Renal cortical epithelial cell (primary cell): ENCODE measurements at regions not wholly inside any gene's neighbourhood (a gene's known extent, or its start where the extent isn't known, plus 50 kb on each side); places are given as distances from the start of the nearest gene placed in this dataset.
A peak's percentile ranks its signal among the peaks of the same experiment; 100 is the strongest.
"Not testable (repeated sequence)": the region's sequence is repeated elsewhere in the genome, so short reads cannot be mapped to it uniquely, and the experiment has no call there.

Experiments
- DNase-seq: peaks from one replicate; pipeline ENCODE4 v3.0.0-alpha.2; 2011; ENCODE audit warnings: low read depth

DNA sequence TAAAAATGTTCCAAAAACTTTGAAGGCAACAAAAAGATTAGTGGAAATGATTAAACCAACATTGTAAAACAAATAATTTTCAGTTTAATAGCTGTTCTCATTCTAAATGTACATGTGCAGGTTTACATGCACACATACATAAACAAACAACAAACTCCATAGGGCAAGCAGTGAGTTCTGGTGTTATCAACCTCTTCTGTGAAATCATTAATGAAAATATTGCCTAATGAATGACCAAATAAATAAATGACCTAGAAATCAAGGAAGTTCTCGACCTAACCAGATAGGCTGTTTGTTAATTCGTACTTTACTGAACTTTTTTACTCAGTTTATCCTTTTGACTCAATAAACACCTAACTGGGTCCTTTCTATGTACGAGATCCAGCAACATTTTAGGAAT, 165.5 kb upstream of the RORB start:
- no peak for DNase-seq

DNA sequence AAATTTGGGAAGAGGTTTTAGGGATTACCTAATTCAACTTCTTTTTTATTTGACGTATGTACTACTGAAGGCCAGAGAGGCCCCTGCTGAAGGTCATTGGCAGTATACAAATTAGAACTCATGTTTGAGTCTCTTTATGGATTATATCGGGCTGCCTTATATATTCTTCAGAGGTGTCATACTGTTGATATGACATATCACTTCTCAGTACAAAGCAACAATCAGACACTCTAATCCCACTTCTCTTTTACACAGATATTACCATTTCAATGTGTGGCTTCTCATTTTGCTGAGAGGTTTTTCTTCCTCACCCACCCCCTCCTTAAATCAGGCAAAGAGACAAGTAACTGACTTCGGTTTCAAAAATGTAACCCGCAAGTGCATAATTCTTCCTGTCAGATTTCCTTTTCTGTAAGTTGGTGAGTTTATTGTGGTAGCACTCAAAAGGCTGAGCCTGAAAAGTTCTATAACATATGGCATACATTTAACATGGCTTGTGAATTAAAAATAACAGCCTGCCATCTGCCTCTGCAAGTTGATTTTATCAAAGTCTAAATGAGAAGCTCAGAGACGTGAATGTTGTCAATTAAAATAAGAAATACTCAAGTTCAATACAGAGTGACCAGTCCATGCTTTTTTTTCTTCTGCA, 163.6 kb upstream of the RORB start:
- no peak for DNase-seq

DNA sequence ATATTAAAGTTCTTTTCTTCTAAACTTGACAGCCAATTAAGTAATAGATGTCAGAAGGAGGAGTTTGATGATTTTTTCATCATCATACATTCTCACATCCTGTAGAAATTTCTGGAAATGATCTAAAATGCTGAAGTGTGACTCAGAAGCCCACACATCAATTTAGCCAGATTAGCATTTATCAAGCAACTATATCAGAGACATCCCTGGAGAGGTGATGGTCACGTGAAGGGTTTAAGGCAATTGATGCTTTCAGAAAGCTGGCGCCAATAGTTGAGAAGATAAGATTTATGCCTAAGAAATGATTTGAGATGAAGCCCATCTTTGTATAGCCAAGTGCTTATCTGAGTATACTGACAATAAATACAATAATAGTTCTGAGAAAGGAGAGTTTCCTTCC, 162.9 kb upstream of the RORB start:
- no peak for DNase-seq

DNA sequence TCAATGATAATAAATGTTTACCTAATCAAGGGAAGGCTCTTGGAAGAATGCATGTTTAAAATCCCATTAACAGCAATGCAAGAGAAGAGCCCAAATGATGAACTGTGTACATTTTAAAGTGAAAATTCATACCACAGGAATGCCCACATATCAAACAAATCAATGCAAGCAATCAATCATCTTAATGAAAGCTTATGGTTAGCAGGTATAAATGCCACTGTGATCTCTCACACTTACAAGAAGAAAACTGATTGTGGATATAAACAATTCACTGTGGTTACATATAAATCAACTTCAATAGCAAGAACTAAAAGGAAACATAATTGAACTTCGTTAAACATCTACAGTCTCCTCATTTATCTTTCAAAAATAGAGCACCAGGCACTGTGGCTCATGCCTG, 161.0 kb upstream of the RORB start:
- peak; percentile 1 for DNase-seq

DNA sequence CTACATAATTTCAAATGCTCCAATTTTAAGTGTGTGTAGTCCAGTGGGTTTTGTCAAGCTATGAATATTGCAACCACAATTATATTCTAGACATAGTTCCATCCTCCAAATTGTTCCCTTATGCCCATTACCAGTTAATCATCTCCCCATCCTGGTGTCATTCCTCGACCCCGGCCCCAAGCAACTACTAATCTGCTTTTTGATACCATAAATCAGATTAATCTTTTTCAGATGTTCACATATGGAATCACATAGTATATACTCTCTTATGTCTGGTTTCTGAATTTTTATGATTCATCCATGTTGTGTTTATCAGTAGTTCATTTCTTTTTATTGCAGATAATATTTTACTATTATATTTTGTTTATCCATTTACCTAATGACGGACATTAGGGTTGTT, 148.4 kb upstream of the RORB start:
- DNase-seq: no peak

DNA sequence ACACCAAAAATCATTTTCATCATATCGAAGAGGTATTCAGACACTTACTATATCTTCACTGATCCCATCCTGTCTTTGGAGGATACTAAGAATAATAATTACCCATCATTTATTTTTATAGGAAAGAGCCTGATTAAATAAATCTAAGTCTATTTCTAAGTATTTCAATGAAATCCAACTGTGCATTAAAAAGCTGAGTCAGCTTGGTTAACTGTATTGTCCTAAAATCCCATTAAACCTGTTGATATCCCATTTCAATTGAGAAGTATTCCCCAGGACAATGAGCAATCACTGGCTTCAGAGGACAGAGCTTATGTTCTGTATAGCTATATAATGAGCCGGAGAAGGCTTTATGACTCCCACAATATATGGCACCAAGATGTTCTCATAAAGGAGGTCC, 142.0 kb upstream of the RORB start:
- DNase-seq: no peak

DNA sequence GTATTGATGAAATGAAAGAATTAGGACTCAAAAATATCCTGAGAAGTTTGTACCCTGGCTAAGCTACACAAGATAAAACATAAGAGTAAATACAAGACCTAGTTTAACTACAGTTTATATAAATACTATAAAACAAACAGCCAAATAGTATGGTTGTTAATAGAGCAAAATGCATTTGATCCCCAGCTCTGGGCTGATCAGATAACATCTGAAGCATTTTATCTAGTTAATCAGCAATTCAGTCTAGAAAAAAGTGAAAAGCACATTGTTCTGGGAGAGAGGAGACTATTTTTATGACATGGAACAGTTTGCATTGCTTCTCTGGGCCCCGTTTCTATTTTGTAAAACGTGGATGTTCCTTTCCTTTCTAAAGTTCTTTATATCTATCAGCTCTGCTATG, 139.6 kb upstream of the RORB start:
- no peak for DNase-seq

DNA sequence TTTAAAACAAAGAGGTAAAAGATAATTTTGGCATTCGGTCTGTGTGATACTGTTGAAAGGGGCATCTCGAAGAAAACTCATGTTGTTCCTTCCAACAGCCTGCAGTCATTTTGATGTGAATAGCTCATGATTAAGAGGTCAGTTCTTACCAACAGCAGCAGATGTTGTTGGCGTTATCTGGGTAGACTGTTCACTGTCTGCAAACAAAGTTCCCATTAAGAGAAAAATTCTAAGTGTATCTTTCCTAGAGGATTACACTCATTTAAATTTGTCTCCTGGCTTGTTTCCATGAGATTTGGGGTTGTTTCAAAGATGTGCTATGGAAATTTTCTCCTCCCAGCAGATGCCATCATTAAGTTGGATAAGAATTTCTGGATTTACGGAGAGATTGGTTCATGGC, 138.2 kb upstream of the RORB start:
- no peak for DNase-seq

DNA sequence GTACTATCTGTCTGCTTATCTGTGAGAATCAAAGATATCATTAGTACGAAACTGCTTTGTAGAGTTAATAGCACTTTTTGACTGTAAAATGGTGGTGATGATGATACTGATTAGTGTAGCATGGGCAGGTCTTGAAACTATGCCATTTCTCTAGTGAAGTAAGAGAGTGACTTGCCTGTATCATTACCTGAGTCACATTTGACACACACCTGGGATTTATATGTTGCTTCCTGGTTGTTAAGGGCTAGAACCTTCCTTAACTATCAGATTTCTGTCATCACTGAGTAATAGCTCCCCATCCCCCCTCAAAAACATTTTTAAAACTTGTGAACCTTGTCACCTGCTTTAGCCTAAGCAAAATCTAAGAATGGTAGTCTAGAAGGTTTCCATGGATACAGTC, 135.6 kb upstream of the RORB start:
- peak; percentile 1 for DNase-seq

DNA sequence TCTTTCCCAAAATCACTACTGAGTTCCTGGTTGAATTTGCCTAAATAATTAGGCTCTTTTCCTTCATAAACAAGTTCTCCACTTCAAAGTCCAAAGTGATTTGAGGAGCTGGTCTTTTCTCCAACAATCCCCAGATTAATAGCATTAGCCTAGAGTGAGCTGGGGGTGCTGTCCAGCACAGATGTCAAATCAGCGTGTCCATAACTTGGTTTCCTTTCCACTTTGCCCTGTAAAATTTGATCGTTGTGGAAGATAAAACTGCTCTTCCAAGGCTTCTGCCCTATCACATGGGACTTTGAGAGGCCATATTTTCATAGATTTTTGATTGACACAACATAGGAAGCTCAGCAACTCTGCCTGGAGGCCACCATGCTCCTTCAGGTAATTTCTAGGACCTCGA, 134.7 kb upstream of the RORB start:
- no peak for DNase-seq

DNA sequence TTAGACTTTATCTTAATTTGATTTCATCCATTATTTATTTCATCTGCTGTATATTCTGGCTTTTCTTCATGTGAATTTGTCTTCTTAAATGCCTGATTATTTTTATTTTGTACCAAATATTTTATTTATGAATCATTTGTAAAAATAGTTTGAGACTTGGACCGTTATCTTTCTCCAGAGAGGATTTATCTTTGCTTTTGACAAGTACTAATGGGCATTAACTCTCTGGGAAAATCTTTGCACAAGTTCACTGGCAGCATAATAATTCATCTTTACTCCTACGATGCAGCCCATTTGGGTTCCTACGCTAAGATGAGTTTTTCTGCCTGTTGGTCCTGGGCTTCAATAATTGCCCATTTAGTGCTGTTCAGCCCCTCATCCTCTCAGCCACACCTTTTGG, 131.0 kb upstream of the RORB start:
- no peak for DNase-seq

DNA sequence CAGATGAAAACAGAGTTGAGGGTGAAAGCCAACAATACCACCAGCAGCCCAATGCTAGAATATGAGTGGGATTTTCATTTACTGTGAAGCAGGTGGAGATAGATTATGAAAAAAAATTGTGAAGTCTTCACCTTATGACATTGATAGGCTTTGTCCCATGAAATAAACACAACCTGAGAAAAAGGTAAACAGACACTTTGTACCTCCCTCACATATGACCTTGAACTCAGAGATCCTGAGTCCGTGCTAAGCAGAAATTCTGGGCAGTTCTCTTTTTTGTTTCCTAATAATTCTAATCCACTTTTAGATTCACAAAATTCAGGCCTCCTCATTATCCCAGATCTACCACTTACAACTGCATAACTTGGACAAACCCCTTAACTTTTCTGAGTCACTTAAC, 127.3 kb upstream of the RORB start:
- no peak for DNase-seq

DNA sequence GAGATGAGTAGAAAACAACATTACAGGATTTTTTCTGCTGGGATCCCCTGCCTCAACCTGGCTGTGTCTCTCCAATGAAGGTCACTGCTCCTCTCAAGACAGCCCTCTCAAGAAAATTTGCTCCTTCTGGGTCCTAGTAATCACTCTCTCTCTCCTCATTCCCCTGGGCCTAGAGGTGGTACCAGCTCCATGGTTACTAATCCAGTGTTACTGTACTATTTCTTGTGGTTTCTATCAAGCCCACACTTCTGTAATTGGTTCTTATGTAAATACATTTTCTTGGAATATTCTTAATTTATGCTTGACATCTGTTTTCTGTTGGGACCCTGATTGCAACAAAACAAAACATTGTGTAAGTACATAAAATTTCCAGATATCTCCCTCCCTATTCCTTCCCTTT, 123.8 kb upstream of the RORB start:
- DNase-seq: no peak

DNA sequence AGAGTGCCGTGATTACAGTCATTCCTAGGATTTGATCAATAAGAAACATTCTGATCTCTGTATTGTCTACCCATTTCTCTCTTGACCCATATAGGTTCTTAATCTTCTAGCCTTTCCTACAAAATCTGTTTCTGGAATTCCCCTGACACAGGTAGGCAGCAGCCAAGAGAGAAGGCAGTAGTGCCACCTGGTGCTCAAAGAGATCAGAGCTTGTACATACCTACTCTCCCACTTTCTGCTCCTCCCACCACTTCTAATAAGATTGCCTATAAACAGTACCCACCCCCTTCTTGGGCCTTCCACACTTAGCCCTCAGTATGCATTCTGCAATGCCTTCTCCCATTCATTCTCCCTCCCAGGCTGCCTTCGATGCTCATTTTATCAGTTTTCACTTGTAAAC, 117.4 kb upstream of the RORB start:
- peak; percentile 42 for DNase-seq

DNA sequence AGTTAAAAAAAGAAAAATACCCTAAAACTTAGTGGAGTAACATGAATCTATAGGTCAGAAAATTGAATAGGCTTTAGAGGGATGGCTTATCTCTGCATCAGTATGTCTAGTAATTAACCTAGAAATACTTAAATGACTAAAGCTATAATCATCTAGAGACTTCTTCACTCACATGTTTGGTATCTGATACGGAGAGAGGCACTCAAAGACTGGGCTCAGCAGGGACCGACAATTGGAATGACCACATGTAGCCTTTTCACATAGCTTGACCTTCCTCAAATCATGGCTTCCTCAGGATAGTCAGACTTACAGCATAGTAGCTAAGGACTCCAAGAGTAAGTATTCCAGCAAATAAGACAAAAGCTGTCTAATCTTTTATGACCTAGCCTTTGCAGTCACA, 105.3 kb upstream of the RORB start:
- no peak for DNase-seq

DNA sequence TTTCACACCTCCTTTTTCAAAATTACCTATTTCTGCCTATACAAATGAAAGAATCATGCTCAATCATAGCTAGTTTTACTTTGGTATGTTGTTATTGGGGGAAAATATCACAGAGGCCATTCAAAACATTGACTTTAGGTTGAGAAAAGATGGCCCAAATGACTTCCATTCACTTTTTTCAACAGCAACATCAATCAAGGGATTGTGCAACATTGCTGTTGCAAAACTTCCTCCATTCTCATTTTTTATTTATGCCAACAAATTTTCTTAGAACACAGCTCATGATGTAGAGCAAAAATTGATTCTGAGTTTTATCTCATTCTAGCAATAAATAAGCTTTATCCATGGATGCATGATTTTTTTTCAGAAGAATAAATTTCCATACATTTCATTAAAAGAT, 93.6 kb upstream of the RORB start:
- DNase-seq: no peak

DNA sequence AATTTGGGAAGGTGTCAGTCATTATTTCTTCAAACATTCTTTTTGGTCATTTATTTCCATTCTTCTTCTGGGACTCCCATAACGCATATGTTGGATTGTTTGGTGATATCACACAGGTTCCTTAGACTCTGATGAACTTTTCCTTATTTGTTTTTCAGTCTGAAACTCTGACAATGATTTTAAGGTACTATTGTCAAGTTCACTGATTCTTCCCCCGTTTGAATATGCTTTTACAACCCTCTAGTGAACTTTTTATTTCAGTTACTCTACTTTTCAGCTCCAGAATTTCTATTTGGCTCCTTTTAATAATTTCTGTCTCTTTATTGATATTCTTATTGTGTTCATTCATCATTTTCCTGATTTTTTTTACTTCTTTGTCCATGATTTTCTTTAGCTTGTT, 92.5 kb upstream of the RORB start:
- no peak for DNase-seq

DNA sequence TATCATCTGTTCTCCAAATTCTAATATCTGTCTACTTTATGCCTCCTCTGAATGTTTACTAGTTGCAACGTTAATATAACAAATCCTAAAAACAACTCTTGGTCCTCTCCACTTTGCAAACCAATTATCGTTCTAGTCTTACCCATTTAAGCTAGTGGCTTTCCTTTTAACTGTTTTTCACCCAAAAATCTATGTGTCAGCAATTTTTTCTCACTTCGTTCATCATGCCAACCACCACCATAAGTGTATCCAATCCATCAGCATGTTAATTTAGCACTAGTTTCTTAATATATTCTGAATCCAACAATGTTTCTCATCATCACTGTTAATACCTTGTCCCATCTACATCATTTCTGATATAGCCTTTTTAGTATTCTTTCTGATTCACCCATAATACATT, 90.0 kb upstream of the RORB start:
- no peak for DNase-seq

DNA sequence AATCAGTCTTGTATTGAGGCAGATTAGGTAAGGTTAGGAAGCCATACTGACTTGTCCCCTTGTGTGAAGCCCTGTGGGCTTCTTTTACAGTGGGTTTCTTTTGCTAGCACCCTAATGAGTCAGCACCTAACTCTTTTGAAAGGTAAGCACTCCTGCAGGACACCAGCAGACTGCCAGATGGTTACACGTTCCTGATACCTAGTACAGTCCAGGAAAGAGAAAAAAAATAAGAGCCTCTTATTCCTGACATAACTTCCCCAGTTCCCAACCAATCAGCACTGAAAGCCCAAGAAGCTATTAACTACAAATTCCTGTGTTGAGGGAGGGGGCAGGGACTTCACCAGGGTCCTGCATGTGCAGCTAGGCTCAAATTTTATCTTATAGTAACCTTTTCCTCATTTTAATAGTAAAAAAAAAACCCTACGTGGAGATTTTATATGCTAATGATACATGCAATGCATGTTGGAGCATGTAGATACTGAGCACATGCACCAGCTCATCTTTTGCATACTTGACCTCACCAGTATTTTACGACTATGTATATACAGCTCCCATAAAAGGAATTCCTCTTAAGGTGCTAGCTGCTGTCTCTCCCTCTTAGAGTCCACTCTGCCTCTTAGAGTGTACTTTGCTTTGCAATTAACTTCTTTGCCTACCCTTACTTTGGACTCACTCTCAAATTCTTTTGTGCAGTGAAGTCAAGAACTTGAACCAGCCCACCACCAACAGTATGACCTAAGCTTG, 84.7 kb upstream of the RORB start:
- no peak for DNase-seq

DNA sequence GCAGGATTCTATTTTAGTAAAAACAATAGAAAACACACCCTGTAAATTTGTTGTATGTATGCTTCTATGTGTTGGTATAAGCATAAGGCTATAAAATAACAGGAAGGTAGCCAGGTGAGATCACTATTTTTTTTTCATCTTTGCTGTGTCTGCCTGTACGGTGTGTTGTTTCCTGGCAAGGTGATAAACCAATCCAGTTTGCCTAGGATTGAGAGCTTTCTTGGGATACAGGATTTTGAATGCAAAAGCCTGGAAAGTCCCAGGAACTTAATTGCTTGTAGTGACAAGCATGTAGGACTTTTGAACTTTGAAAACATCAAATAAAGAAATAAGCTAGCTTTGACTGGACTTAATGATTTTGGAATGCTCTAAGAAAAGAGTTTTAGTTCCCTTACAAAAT, 83.3 kb upstream of the RORB start:
- no peak for DNase-seq

DNA sequence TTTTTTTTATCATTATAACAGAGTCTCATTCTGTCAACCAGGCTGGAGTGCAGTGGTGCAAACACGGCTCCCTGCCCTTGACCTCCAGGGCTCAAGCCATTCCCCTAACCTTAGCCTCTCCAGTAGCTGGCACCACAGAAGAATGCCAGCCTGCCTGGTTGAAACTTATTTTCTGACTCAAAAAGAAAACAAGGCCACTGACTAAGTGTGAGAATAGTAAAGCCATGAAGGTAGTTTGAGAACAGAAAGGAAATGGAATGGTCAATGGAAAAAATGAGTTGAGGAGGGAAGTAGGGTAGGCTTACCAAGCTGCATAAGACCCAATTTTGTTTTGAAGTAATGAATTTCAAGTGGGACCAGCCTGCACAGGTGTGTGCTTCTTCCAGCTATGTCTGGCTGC, 82.8 kb upstream of the RORB start:
- peak; percentile 6 for DNase-seq

DNA sequence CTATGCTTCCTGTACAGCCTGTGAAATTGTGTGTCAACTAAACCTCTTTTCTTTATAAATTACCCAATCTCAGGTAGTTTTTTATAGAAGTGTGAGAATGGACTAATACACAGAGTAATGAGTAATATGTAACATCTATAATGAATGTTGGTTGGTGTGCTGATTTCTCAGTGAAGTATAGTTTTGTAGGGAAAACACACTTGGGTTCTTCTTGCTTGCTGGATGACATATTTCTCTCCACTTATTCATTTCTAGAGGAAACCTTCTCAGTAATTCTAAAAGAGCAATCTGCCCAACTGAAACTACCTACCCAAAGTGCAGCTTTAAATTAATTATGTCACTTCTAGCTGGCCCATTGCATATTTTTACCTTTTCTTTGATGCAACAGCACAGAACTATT, 81.1 kb upstream of the RORB start:
- DNase-seq: no peak

DNA sequence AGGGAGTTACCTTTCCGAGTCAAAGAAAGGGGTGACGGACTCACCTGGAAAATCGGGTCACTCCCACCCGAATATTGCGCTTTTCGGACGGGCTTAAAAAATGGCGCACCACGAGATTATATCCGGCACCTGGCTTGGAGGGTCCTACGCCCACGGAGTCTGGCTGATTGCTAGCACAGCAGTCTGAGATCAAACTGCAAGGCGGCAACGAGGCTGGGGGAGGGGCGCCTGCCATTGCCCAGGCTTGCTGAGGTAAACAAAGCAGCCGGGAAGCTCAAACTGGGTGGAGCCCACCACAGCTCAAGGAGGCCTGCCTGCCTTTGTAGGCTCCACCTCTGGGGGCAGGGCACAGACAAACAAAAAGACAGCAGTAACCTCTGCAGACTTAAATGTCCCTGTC, 72.6 kb upstream of the RORB start:
- DNase-seq: not testable (repeated sequence)

DNA sequence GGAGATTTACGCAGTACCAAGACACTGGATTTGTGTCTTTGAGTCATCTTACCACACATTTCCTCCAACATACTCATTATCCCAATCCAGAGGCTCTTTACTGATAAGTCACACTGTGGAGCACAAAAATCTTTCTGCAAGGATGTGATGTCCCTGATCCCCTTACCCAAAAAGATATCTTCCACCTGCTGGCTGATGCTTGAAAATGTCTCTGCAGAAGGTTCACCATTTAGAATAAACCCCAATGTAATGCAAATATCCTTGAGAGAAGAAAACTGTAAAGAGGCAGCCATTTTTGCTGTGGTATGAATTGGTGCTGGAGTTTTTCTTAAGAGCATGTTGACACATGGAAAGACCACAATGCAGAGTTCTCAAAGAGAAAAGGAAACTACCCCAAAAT, 65.7 kb upstream of the RORB start:
- no peak for DNase-seq
